RPMI7951 (cell line): ENCODE measurements at regions not wholly inside any gene's neighbourhood (a gene's known extent, or its start where the extent isn't known, plus 50 kb on each side); places are given as distances from the start of the nearest gene placed in this dataset.

ENCODE experiments used
- DNase-seq: peaks from one replicate; pipeline ENCODE4 v3.0.0-alpha.2; 2012; ENCODE audit warnings: low read depth

DNA sequence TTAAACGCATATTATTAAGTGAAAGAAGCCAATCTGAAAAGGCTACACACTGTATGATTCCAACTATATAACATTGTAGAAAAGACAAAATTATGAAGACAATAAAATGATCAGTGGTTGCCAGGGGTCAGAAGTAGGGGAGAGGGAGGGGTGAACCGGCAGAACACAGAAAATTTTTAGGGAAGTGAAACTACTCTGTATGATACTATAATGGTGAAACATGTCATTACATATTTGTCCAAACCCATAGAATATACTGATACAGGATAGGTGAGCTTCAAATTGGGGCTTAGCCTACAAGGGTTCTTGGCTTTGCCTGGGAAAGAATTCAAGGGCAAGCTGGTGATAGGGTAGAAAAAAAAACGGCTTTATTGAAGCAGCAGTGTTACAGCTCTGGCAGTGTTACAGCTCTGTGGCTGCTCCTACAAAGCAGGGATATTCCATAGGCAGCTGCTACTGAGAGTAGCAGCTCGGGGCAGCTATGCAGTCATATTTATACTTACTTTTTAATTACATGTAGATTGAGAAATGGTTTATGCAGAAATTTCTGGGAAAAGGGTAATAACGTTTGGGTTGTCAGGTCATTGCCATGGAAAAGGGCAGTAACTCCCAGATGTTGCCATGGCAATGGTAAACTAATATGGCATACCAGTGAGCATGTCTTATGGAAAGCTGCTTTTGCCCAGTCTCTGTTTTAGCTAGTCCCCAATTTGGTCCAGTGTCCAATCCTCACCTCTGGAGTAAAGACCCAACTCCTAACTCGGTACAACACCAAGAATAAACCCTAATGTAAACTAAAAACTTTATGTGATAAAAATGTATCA lies 125.1 kb upstream of the SLC25A36 start:
- DNase-seq = peak; percentile 19

DNA sequence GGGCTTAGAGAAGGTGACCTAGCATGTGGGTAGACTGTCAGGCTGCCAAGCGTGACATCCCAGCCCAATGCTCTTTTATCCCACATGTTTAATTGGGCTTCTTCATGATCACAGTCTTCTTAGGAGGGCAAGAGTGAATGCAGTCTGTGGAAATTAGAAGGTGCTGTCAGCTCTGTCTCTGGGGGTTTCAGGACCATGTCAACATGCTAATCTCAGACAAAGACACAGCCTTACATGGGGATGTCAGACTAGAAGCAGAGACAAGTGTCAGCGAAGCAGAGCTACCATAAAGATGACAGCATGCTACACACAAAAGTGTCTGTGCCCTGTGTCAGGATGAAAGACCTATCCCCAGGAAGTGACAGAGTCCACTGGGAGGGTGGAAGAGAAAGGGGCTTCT lies 120.1 kb upstream of the SLC25A36 start:
- no peak for DNase-seq

DNA sequence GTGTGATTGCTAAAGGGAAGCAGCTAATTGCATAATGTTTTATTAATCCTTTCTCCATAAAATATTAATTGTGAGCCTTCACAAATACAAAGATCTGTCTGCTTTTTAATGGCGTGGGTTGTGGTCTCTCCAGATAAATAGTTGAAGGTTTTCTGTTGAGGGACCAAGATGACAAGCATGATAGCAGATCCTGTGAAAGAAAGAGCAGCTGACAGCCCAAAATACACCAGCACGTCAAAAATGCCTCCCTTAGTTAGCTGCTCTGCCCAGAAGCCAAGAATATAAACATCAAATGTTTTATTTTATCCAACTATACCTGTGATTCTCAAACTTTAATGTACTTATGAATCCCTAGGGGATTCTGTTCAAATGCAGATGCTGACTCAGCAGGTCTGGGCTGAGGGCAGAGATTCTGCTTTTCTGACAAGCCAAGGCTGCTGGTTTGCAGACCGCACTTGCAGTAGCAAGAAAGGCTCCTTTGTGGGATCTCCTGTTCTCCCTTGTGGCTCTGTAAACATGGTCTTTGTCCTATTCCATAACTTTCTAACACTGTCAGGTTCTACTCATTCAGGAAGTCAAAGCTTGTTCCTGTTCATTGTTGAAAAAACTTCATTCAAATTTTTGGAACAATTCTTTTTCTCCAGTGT lies 119.1 kb upstream of the SLC25A36 start:
- no peak for DNase-seq

DNA sequence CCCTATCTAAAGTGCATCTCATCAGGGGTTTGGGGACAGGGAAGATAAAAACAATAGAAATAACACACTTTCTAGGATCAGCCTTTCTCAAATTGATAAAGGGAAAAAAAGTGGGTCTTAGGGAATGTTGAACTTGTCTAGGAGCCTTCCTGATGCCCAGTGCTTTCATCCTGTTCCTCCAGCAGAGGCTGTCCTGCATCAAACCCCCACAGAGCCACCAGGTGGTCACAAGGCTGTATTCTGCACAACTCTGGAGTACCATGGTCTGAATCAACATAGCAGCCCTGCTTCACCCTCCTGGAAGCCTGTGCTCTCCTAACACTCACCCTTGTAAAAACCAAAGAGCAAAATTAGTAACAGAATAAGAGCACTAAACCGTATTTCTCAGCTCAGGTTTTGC lies 118.5 kb upstream of the SLC25A36 start:
- DNase-seq = no peak

DNA sequence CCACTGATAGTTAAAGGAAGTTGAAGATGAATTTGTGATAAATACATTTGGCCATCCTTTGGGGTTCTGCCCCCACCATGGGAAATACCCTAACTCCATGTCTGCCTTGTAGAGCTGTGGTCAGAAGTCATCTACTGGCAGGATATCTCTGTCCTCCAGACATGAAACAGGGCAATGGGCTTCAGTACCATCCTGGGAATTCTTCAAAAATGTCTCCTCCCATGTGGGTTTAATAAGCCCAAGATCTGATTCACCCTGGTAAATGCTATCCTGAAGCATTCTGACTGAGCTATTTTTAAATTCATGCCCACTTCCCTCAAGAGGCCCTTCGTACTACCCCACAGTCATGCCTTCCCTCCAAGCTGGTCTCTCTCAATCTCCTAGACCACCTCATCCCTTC lies 113.7 kb upstream of the SLC25A36 start:
- no peak for DNase-seq

DNA sequence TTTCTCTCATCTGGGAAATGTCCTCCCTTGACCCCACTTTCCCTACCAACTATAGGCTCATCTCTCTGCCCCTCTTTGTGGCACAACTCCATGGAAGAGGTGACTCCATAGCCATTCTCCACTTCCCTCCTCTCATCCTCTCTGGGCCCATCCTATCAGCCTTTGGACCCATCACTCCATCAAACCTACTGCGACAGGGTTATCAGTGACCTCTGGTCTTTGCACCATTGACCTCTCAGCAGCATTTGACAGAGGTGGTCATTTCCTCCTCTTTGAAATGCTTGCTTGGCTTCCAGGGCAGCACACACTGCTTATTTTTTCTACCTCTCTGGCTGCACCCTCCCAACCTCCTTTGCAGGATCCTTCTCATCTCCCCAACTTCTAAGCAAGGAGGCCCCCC lies 113.1 kb upstream of the SLC25A36 start:
- DNase-seq = no peak

DNA sequence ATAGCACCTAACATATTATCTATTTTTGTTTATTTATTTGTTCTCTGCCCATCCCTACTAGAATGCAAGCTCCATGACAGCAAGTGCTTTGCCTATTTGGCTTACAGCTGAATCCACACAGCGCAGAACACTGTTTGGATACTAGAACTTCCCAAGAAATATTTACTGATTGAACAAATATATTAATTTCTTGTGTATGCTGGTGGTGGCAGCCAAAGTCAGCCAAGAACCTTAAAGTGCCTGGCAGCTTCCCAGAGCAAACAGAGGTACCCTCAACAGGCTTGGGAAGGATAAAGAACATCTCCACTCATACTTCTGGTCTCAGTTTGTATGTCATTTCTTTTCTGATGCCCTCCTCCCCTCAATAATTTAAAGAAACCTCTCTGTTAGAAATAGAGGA lies 111.8 kb upstream of the SLC25A36 start:
- DNase-seq = no peak

DNA sequence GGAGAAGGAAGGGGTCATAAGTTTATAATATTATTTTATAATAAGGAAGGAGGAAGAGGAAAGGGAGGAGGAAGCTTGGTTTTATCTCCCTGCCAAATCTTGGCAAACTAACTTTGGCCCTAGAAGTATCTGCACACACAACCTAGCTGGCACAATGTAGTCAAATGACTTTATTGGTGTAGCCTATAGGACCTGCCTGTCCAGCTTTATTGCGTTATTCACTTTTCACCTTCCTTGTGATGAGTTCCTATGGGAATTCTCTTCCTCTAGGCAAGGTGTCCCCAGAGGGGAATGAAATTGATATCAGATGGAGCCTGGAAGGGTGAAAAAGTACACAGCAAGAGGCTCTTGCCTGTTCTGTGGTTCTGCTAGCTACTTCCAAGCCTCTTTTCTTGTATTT lies 111.2 kb upstream of the SLC25A36 start:
- no peak for DNase-seq

DNA sequence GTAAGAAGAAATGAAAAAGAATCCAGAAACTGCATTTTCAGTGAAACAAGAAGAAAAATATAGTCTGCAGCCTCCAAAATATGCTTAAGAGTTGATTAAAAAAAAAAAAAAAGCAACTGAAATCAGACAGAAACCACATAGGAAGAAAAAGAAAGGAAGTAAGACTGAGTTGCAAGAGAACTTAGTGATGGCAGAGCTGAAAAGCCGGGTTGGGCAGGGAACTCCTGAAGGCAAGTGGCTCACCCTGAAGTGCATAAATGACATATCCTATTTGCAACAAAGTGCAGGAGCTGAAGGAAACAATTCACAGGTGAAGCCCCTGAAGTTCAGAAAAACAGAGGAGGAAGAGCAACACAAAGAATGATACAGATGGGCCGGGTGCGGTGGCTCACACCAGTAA lies 108.8 kb upstream of the SLC25A36 start:
- no peak for DNase-seq

DNA sequence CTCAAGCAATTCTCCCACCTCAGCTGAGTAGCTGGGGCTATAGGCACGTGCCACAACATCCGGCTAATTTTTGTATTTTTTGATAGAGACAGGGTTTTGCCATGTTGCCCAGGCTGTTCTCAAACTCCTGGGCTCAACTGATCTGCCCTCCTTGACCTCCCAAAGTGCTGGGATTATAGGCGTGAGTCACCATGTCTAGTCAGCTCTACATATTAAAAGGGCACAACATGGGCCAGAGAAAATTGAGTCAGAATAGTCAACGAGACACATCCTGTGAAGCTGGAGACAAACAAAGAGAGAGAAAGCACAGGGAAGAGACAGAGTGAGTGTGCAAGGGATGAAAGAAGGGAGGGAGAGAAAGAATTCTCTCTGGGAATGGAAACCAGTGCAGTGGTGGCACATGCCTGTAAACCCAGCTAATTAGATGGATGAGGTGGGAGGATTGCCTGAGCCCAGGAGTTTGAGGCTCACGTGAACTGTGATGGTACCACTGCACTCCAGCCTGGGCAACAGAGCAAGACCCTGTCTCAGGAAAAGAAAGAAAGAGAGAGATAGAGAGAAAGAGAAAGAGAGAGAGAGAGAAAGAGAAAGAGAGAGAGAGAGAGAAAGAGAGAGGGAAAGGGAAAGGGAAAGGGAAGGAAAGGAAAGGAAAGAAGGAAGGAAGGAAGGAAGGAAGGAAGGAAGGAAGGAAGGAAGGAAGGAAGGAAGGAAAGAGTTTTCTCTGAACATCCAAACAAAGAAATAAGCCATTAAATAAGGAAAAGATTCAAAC lies 107.2 kb upstream of the SLC25A36 start:
- DNase-seq = peak; percentile 74

DNA sequence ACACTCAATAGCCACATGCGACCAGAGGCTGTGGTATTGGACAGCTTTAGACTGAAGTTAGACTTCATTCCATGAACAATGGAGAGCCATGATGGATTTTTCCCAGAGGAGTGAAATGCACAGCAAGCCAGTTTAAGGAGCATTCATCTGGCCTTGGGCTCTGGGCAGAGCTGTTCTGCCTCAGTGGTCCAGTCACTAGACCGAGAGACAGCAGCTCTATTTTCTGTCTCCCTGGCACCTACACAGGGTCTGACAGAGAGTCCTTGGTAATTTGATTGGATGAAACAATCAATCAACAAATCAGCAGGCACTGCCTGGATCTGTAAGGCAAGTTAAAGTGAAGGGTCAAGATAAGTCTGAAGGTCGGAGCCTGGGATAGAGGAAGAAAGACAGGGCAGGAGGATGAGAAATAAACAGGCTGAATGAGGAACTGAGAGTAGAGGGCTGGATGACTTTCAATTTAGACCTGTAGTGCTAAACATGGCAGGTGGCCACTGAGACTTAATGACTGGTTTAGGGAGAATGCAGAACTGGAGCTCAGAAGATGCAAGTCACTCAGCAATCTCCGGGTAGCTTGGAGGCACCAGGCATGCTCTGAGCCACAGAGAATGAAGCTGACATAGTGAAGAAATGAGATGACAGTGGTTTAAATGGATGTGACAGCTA lies 98.5 kb upstream of the SLC25A36 start:
- no peak for DNase-seq

DNA sequence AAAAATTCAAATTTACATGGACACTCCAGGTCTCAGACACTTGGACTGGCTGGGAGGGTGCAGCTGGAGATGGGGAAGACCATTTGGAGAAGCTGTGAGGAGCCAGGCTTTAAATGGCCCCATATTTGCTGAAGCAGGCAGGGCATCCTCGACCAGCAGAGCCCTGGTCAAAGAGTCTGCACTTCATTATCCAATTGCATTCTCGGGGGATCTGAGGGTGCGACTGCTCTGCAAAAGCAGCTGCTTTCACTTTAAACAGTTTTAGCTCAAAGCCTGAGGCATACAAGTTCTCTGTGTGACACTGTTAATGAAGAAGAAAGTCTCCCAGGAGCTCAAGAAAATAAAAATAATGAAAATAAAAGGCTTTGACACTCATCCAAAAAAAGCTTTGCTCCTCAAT lies 98.0 kb upstream of the SLC25A36 start:
- DNase-seq = no peak

DNA sequence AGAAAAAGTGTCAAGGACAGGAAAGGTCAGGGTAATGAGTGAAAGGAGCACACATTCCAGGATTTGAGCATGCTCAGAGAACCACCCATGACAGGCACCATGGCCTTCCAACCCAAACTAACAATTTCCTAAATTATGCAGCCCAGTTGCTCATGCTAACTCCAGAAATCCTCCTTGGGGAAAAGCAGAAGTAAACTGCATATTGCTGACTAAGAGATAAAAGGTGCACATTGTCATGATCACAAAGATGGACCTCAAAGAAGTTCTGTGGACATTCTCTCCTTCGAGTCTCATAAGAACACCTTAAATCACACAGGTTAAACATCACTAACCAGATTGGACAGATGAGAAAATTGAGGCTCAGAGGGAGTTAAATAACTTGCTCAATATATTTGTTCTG lies 97.6 kb upstream of the SLC25A36 start:
- no peak for DNase-seq

DNA sequence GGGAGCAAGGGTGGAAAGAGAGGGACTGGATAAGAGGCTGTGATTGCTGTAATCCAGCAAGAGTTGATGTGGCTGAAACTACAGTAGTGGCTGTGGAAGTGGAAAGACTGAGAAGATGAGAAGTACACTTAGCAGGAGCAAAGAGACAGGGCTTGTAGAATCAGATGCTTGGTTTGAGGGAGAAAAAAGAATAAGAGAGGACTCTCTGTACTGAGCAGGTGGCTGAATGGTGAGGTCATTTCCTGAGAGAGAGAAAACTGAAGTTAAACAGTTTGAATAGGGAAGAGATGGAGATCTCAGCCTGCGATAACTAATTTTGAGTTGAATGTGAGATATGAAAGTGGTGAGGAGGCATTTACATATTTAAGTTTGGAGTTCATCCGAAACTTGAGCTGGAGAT lies 95.8 kb upstream of the SLC25A36 start:
- DNase-seq = no peak

DNA sequence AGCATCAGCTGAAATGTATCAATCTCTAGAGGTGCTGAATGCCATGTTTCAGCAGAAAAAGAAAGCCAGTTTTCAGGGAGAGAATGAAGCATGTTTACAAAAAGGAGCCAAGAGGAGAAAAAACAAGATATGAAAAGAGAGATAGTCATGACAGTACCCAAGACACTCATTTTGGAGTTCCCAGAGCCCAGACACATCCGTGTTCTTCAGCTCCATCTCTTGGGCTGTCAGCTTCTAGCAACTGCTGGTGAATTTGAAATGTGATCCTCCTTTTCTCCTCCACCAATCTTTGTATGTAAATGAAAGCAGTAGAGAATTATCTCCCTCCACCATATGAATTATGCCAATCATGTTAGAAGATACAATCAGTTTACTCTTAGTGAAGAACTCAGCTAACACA lies 93.0 kb upstream of the SLC25A36 start:
- no peak for DNase-seq

DNA sequence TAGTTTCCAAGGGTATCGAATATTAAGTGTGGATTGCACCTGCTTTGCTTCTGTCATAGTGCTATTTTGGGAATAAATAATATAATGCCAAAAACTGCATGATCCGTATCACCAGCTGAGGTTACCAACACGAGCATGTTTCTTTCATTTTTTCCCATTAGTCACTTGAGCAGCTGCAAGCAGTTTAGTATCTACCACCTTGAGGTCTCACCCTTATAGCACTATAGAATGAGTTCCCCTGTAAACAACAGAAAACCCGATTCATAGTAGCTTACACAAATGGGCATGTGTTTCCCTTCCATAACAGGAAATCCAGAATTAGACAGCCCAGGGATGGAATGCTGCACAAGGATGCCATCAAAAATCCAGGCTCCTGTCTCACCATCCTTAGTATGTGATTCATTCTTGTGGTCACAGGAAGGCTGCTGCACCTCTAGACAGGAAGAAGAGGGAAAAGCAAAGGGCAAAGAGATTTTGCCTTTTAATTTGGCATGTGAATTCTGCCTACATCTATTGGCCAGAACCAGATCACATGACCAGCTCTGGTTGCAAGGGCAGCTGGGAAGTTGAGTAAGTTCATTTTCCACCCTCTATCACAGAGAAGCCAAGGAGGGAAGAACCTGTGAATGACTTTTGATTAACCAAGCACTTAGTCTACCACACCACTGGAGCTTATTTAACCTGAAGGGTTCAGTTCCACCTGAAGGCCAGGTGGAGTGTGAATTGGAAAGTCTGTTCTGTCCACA lies 91.3 kb upstream of the SLC25A36 start:
- peak; percentile 50 for DNase-seq

DNA sequence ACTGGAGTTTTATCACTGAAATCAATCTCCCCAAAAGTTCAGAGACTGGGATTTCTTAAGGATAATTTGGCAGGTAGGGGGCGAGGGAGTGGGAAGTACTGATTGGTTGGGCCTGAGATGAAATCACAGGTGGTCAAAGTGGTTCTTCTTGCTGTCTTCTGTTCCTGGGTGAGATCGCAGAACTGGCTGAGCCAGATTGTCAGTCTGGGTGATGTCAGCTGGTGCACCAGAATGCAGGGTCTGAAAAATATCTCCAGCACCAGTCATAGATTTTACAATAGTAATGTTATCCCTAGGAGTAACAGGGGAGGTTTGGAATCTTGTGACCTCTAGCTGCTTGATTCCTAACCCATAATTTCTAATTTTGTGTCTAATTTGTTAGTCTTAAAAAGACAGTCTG lies 86.7 kb upstream of the SLC25A36 start:
- no peak for DNase-seq

DNA sequence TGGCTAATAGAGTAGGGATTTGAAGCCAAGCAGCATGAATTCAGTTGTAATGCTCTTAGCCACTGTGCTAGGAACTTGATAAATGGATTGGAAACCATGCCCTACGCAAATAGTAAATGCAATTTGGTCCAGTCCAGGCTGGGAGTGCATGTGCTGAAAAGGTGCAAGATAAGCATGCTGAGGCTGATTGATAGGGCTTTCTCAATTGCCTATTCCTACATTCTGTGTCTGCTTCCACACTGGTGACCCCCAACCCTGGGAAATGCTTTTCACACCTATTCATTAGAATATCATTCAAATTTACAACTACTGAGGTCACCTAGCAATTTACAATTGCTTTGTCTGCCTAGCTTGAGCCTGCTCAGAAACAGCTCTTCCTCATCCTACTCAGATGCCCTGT lies 84.7 kb upstream of the SLC25A36 start:
- DNase-seq = no peak

DNA sequence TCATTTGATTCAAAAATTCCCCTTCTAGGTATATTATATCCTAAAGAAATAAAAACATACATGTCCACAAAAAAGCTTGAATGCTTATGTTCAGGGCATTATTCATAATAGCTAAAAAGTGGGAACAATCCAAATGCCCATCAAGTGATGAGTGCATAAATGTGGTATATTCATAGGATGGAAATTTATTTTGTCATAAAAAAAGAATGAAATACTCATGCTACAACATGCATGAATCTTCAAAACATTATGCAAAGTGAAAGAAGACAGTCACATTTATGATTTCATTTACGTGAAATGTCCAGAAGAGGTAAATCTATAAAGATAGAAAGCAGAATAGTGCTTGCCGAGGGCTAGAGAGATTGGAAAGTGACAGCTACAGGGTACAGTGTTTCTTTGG lies 83.6 kb upstream of the SLC25A36 start:
- no peak for DNase-seq

DNA sequence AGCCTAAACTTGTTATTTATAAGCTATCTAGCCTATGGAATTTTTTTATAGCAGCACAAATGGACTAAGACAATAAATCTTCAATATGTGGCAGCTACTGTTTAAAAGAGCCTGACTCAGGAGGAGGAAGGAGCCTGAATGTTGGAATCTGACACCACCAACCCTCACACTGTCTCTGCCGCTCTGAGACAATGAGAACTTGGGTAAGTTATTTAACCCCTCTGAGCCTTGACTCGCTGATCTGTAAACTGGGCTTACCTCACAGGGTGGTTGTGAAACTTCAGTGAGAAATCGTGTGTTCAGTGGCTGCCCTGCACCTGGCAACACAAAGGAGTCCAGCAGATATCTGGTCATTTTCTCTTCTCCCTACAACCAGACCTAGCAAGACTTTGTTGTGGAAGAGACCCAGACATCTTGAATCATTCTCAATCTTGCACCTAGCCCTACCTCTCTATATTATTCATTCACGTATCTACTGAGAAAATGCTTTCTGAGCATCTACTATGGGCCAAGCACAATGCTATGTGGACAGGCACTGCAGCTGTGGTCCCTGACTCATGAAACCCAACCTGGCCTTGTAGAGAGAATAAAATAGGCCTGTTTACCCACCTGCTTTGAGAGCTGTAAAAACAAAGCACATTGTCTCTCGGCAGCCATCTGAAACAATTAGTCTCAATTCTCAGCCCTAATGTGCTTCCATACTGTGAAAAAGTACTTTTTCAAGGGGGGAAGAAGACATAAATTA lies 81.9 kb upstream of the SLC25A36 start:
- peak; percentile 8 for DNase-seq

DNA sequence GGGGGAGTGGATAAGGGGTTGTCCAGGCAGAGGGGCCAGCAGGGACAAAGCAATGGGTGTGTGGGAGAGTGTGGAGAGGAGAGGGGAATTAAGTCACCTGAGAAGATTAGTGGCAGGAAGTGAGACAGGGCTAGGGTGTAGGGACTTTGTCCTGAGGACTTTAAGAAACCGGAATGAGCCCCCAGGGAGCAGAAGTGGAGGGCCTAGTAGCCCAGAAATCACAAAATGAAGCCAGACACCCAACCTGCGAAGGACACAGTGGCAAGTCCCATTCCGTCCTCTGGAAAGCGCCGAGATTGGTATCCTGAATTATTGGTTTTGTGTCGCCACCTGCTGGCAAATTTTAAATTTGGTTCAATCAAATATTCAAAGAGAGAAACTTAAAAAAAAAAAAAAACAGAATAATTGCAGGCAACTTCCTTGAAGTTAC lies 78.0 kb upstream of the SLC25A36 start:
- DNase-seq = peak; percentile 57
